ENCODE measurements at regions not wholly inside any gene's neighbourhood (a gene's known extent, or its start where the extent isn't known, plus 50 kb on each side); places are given as distances from the start of the nearest gene placed in this dataset.

GRCh38 chr10:62980687-62981086 lies 152.4 kb upstream of the NRBF2 start:
- TF ChIP-seq REST (IDR thresholded peaks at IDR 0.05; ENCODE audit: insufficient read depth in 1 of 2, low read depth in 2 of 2, low read length in 2 of 2) = no peak
- TF ChIP-seq FOXP2 (optimal IDR thresholded peaks at IDR 0.05; ENCODE audit: borderline replicate concordance, extremely low read depth, extremely low read length, insufficient read depth) = no peak
- TF ChIP-seq TAF1 (IDR thresholded peaks at IDR 0.05; ENCODE audit: borderline replicate concordance, insufficient read depth, low read length) = no peak
- TF ChIP-seq POLR2AphosphoS5 (IDR thresholded peaks at IDR 0.05; ENCODE audit: low read depth, low read length) = no peak
- TF ChIP-seq SIN3A (IDR thresholded peaks at IDR 0.05; ENCODE audit: borderline replicate concordance, insufficient read depth, low read length) = no peak

Measured in PFSK-1 (cell line).